Activated T-cell treated with anti-CD3 and anti-CD28 coated beads for 1 hour (primary cell): ENCODE measurements at regions not wholly inside any gene's neighbourhood (a gene's known extent, or its start where the extent isn't known, plus 50 kb on each side); places are given as distances from the start of the nearest gene placed in this dataset.

Experiments used
- DNase-seq: peaks from one replicate; pipeline ENCODE4 v3.0.0-alpha.2; 2020; ENCODE audit warnings: low read depth

- DNase-seq, result no peak
Observed at GRCh38 chr2:220916931-220917330, 655.2 kb downstream of the EPHA4 start.

- no peak for DNase-seq
Observed at GRCh38 chr2:220930271-220931076, 641.6 kb downstream of the EPHA4 start.

GRCh38 chr2:220931491-220931890 lies 640.6 kb downstream of the EPHA4 start:
- DNase-seq, result no peak

- DNase-seq, result no peak
Observed at GRCh38 chr2:220932041-220932440, 640.1 kb downstream of the EPHA4 start.

- DNase-seq, result no peak
Observed at GRCh38 chr2:220935789-220936321, 636.2 kb downstream of the EPHA4 start.

GRCh38 chr2:220936641-220937197 lies 635.4 kb downstream of the EPHA4 start:
- DNase-seq, result no peak

- no peak for DNase-seq
Observed at GRCh38 chr2:220937245-220937644, 634.9 kb downstream of the EPHA4 start.

GRCh38 chr2:220940646-220941045 lies 631.5 kb downstream of the EPHA4 start:
- DNase-seq, result no peak

- no peak for DNase-seq
Observed at GRCh38 chr2:220941683-220942082, 630.4 kb downstream of the EPHA4 start.

- no peak for DNase-seq
Observed at GRCh38 chr2:220946552-220946951, 625.6 kb downstream of the EPHA4 start.

- no peak for DNase-seq
Observed at GRCh38 chr2:220948579-220948978, 623.5 kb downstream of the EPHA4 start.

- no peak for DNase-seq
Observed at GRCh38 chr2:220949466-220949865, 622.6 kb downstream of the EPHA4 start.

- DNase-seq, result no peak
Observed at GRCh38 chr2:220955776-220956175, 616.3 kb downstream of the EPHA4 start.

- no peak for DNase-seq
Observed at GRCh38 chr2:220956429-220956828, 615.7 kb downstream of the EPHA4 start.

- DNase-seq, result no peak
Observed at GRCh38 chr2:220959391-220959802, 612.7 kb downstream of the EPHA4 start.

- DNase-seq, result no peak
Observed at GRCh38 chr2:220961143-220961860, 610.8 kb downstream of the EPHA4 start.

GRCh38 chr2:220962556-220962955 lies 609.5 kb downstream of the EPHA4 start:
- no peak for DNase-seq

GRCh38 chr2:220963076-220963475 lies 609.0 kb downstream of the EPHA4 start:
- no peak for DNase-seq

- no peak for DNase-seq
Observed at GRCh38 chr2:220963930-220964329, 608.2 kb downstream of the EPHA4 start.

- DNase-seq, result no peak
Observed at GRCh38 chr2:220966636-220967035, 605.5 kb downstream of the EPHA4 start.

GRCh38 chr2:220969348-220969747 lies 602.8 kb downstream of the EPHA4 start:
- DNase-seq, result no peak

GRCh38 chr2:220980966-220981675 lies 591.0 kb downstream of the EPHA4 start:
- no peak for DNase-seq
